ENCODE measurements at regions not wholly inside any gene's neighbourhood (a gene's known extent, or its start where the extent isn't known, plus 50 kb on each side); places are given as distances from the start of the nearest gene placed in this dataset.

- H3K4me3 ChIP-seq (ENCODE audit: low read depth, low read length), result no peak overlapping the region
- no peak for TF ChIP-seq MAX (IDR thresholded peaks at IDR 0.05; ENCODE audit: low read depth, low read length)
- no peak for TF ChIP-seq CTCF (IDR thresholded peaks at IDR 0.05; ENCODE audit: low read depth, low read length)
- TF ChIP-seq MYC (IDR thresholded peaks at IDR 0.05; ENCODE audit: low read depth, low read length), result no peak
- no peak for TF ChIP-seq POLR2A (IDR thresholded peaks at IDR 0.05; ENCODE audit: extremely low read depth, insufficient read length)
- no peak for DNase-seq (ENCODE audit: low read depth)
These were observed 728.9 kb downstream of the BCL11B start for GRCh38 chr14:98543074-98543473.

- no peak overlapping the region for H3K4me3 ChIP-seq (ENCODE audit: low read depth, low read length)
- TF ChIP-seq POLR2A (IDR thresholded peaks at IDR 0.05; ENCODE audit: extremely low read depth, insufficient read length) (no peak), CTCF (IDR thresholded peaks at IDR 0.05; ENCODE audit: low read depth, low read length) (no peak), MYC (IDR thresholded peaks at IDR 0.05; ENCODE audit: low read depth, low read length) (no peak), MAX (IDR thresholded peaks at IDR 0.05; ENCODE audit: low read depth, low read length) (no peak)
- no peak for DNase-seq (ENCODE audit: low read depth)
These were observed 727.8 kb downstream of the BCL11B start for GRCh38 chr14:98544174-98544573.

GRCh38 chr14:98545181-98545580 is 726.8 kb downstream of the BCL11B start:
- DNase-seq (ENCODE audit: low read depth), result no peak
- no peak overlapping the region for H3K4me3 ChIP-seq (ENCODE audit: low read depth, low read length)
- TF ChIP-seq MYC (IDR thresholded peaks at IDR 0.05; ENCODE audit: low read depth, low read length) (no peak), POLR2A (IDR thresholded peaks at IDR 0.05; ENCODE audit: extremely low read depth, insufficient read length) (no peak), MAX (IDR thresholded peaks at IDR 0.05; ENCODE audit: low read depth, low read length) (no peak), CTCF (IDR thresholded peaks at IDR 0.05; ENCODE audit: low read depth, low read length) (no peak)

GRCh38 chr14:98548071-98548686 is 723.8 kb downstream of the BCL11B start:
- no peak overlapping the region for H3K4me3 ChIP-seq (ENCODE audit: low read depth, low read length)
- TF ChIP-seq MYC (IDR thresholded peaks at IDR 0.05; ENCODE audit: low read depth, low read length) (no peak), POLR2A (IDR thresholded peaks at IDR 0.05; ENCODE audit: extremely low read depth, insufficient read length) (no peak), CTCF (IDR thresholded peaks at IDR 0.05; ENCODE audit: low read depth, low read length) (no peak), MAX (IDR thresholded peaks at IDR 0.05; ENCODE audit: low read depth, low read length) (no peak)
- no peak for DNase-seq (ENCODE audit: low read depth)

- no peak for DNase-seq (ENCODE audit: low read depth)
- TF ChIP-seq POLR2A (IDR thresholded peaks at IDR 0.05; ENCODE audit: extremely low read depth, insufficient read length) (no peak), CTCF (IDR thresholded peaks at IDR 0.05; ENCODE audit: low read depth, low read length) (no peak), MYC (IDR thresholded peaks at IDR 0.05; ENCODE audit: low read depth, low read length) (no peak), MAX (IDR thresholded peaks at IDR 0.05; ENCODE audit: low read depth, low read length) (no peak)
- H3K4me3 ChIP-seq (ENCODE audit: low read depth, low read length), result no peak overlapping the region
These were observed 721.0 kb downstream of the BCL11B start for GRCh38 chr14:98551028-98551427.

All from NB4 (cell line).